ENCODE measurements at regions not wholly inside any gene's neighbourhood (a gene's known extent, or its start where the extent isn't known, plus 50 kb on each side); places are given as distances from the start of the nearest gene placed in this dataset.
"Not testable (repeated sequence)": the region's sequence is repeated elsewhere in the genome, so short reads cannot be mapped to it uniquely, and the experiment has no call there.

GRCh38 chr16:8426569-8426968 is 163.7 kb downstream of the TMEM114 start:
- DNase-seq (ENCODE audit: low read depth): no peak
- no peak for TF ChIP-seq CTCF (IDR thresholded peaks at IDR 0.05; ENCODE audit: low read length, missing control alignments)
- no peak overlapping the region for H3K4me3 ChIP-seq (replicated peaks; ENCODE audit: low read depth, low read length)

- no peak for DNase-seq (ENCODE audit: low read depth)
- TF ChIP-seq CTCF (IDR thresholded peaks at IDR 0.05; ENCODE audit: low read length, missing control alignments): no peak
- no peak overlapping the region for H3K4me3 ChIP-seq (replicated peaks; ENCODE audit: low read depth, low read length)
These were observed 173.2 kb downstream of the TMEM114 start for GRCh38 chr16:8417145-8417544.

DNA sequence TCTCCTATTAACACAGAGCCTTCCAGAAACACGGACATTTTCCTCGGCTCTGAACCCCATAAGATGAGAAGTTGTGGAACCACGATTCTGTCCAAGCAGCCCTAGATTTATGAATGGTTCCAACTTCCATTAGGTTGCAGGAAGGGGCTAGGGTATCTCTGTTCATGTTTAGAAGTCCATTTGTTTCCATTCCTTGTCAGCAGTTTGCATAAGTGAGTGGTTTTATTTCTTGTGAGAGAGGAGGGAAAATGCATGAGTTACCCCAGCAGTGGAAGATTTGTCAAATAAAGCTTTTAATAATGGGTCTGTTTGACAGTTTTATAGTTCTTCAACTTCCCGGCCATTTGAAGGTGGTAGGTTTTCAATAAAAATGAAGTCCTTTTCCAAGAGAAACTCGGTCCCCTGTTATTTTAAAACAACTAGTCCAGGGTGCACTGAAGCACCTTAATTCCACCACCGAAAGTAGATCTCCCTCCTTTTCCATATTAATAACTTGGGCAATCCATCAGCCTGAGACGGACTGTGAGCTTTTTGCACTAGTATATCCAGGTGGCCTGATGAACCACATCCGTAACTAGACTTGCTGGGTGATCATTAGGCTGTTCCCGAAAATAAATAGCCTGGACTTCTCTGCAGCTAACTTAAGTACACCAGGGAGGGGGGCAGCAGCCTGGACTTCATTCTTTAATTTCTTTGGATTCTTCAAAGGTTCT is 181.3 kb downstream of the TMEM114 start:
- H3K4me3 ChIP-seq (replicated peaks; ENCODE audit: low read depth, low read length): no peak overlapping the region
- no peak for TF ChIP-seq CTCF (IDR thresholded peaks at IDR 0.05; ENCODE audit: low read length, missing control alignments)
- DNase-seq (ENCODE audit: low read depth): no peak

DNA sequence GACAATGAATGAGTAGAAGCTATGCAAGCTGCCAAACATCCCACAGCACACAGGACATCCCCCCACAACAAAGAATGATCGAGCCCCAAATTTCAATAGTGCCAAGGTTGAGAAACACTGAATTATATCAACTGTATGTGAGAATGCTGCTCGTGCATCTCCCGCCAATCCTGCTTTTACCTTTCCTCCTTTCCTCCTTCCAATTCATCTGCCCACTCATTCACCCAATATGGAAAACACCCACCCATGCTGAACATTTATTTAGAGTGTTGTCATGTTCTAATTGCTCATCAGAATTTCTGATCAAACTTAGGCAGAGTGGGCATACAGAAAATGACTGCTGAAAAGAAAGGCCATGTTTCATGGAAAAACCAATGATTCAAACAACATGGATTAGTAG is 183.0 kb downstream of the TMEM114 start:
- DNase-seq (ENCODE audit: low read depth): no peak
- no peak overlapping the region for H3K4me3 ChIP-seq (replicated peaks; ENCODE audit: low read depth, low read length)
- TF ChIP-seq CTCF (IDR thresholded peaks at IDR 0.05; ENCODE audit: low read length, missing control alignments): no peak

GRCh38 chr16:8403978-8404749 is 186.1 kb downstream of the TMEM114 start:
- no peak overlapping the region for H3K4me3 ChIP-seq (replicated peaks; ENCODE audit: low read depth, low read length)
- DNase-seq (ENCODE audit: low read depth): no peak
- no peak for TF ChIP-seq CTCF (IDR thresholded peaks at IDR 0.05; ENCODE audit: low read length, missing control alignments)

DNA sequence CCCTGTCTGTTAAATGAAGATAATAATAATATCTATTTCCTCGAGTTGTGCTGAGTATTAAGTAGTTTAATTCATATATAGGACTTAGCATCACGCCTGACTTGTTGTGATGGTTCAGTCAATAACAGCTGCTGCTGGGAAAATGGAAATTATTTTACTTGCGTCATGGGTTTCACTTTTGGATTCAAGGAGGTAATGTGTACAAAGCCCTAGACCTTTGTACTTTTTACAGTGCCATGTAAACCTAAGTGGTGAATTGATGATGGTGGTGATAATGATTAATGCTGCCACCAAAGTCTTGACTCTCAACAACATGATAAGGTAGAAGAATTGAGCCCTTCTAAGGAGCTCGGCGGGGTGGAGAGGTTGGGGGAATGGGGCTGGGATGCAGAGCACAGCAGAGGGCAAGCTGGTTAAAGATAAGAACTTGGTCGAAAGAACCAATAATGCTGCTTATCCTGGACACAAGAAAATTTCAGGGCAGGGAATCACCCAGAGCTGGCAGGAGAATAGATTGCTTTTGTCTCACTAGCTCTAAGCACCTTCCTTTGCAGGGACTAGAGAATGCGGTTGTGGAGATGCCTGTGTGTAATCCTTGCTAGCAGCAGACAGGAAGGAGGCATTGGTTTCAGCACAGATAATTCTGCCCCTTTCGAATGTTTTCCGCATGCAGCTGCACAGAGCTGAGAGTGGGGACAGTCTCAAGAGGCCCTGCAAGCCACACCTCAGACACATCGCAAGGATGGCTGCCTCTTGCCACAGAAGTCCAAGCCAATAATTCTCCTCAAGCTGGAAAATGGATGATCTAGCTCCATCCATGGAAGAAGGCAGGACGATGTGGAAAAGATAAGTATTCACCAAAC is 187.1 kb downstream of the TMEM114 start:
- H3K4me3 ChIP-seq (replicated peaks; ENCODE audit: low read depth, low read length): no peak overlapping the region
- TF ChIP-seq CTCF (IDR thresholded peaks at IDR 0.05; ENCODE audit: low read length, missing control alignments): no peak

DNA sequence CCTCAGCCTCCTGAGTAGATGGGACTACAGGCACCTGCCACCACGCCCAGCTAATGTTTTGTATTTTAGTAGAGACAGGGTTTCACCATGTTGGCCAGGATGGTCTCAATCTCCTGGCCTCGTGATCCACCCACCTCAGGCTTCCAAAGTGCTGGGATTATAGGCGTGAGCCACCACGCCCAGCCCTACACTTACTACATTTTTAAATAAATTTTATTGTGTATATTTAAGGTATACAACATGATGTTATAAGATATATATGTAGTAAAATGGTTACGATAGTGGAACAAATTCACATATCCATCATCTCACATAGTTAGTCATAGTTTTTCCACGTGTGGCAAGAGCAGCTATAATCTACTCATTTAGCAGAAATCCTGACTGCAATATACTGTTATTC is 189.6 kb downstream of the TMEM114 start:
- not testable (repeated sequence) for DNase-seq (ENCODE audit: low read depth); H3K4me3 ChIP-seq (replicated peaks; ENCODE audit: low read depth, low read length)

More for the DNA sequence above, 187.1 kb downstream of the TMEM114 start:
- no peak for DNase-seq (ENCODE audit: low read depth)

Measured in fibroblast of pulmonary artery (primary cell).